MM.1S (cell line): ENCODE measurements at regions not wholly inside any gene's neighbourhood (a gene's known extent, or its start where the extent isn't known, plus 50 kb on each side); places are given as distances from the start of the nearest gene placed in this dataset.

ENCODE experiments used
- DNase-seq: peaks from one replicate; pipeline ENCODE4 v3.0.0-alpha.2; 2015
- H2AFZ ChIP-seq: fragments of 300-600 bp; sonication (generic); 2 replicates; pipeline ENCODE4 v1.6.0; 2016; ENCODE audit warnings: antibody characterized with exemption, low read length
- H3F3A ChIP-seq: fragments of 300-600 bp; sonication (generic); 2 replicates; pipeline ENCODE4 v1.6.1; 2016; ENCODE audit warnings: mild to moderate bottlenecking, antibody characterized with exemption, low read length, moderate library complexity, mixed read lengths; ENCODE audit not compliant: insufficient read depth
- H3K27ac ChIP-seq: fragments of 300-600 bp; sonication (generic); 2 replicates; pipeline ENCODE4 v1.5.1; 2016; ENCODE audit warnings: mild to moderate bottlenecking, low read length
- H3K27me3 ChIP-seq: fragments of 300-600 bp; sonication (generic); replicated peaks from 2 replicates; pipeline ENCODE4 v1.6.0; 2016; ENCODE audit warnings: low read length; ENCODE audit not compliant: insufficient read depth
- H3K36me3 ChIP-seq: fragments of 300-600 bp; sonication (generic); replicated peaks from 2 replicates; pipeline ENCODE4 v1.6.1; 2016; ENCODE audit warnings: mild to moderate bottlenecking, low read length, mixed read lengths; ENCODE audit not compliant: insufficient read depth
- H3K4me1 ChIP-seq: fragments of 300-600 bp; sonication (generic); 2 replicates; pipeline ENCODE4 v1.6.1; 2016; ENCODE audit warnings: low read length, mixed read lengths
- H3K4me2 ChIP-seq: fragments of 300-600 bp; sonication (generic); 2 replicates; pipeline ENCODE4 v1.6.0; 2016; ENCODE audit warnings: low read depth, low read length
- H3K4me3 ChIP-seq: fragments of 300-600 bp; sonication (generic); 2 replicates; pipeline ENCODE4 v1.5.1; 2016; ENCODE audit warnings: low read length, mixed read lengths
- H3K79me2 ChIP-seq: fragments of 300-600 bp; sonication (generic); 2 replicates; pipeline ENCODE4 v1.6.1; 2016; ENCODE audit warnings: mixed run types, low read length, mixed read lengths
- H3K9ac ChIP-seq: fragments of 300-600 bp; sonication (generic); 2 replicates; pipeline ENCODE4 v1.6.1; 2016; ENCODE audit warnings: low read length, mixed read lengths
- H3K9me2 ChIP-seq: fragments of 300-600 bp; sonication (generic); replicated peaks from 2 replicates; pipeline ENCODE4 v1.6.1; 2016; ENCODE audit warnings: mild to moderate bottlenecking, low read length, mixed read lengths; ENCODE audit not compliant: insufficient read depth
- H3K9me3 ChIP-seq: fragments of 300-600 bp; sonication (generic); replicated peaks from 2 replicates; pipeline ENCODE4 v1.6.1; 2016; ENCODE audit warnings: mild to moderate bottlenecking, low read length, mixed read lengths; ENCODE audit not compliant: insufficient read depth
- H4K20me1 ChIP-seq: fragments of 300-600 bp; sonication (generic); 2 replicates; pipeline ENCODE4 v1.6.1; 2016; ENCODE audit warnings: mild to moderate bottlenecking, low read length, moderate library complexity, mixed read lengths; ENCODE audit not compliant: insufficient read depth
- CTCF ChIP-seq: fragments of 300-600 bp; sonication (generic); IDR thresholded peaks from 2 replicates; pipeline ENCODE4 v1.5.1; 2016; ENCODE audit warnings: antibody characterized with exemption, low read length, mixed read lengths
- EZH2 ChIP-seq: fragments of 300-600 bp; sonication (generic); optimal IDR thresholded peaks from 2 replicates; pipeline ENCODE3; 2017; ENCODE audit warnings: low read depth, mild to moderate bottlenecking, antibody characterized with exemption, low read length, mixed read lengths
- EZH2phosphoT487 ChIP-seq: fragments of 300-600 bp; sonication (generic); IDR thresholded peaks from 2 replicates; pipeline ENCODE4 v1.6.1; 2018; ENCODE audit warnings: antibody characterized with exemption, low read length

- H3K9me3 ChIP-seq = no peaks in the 10 kb centered on the region
- no peak for DNase-seq
- no peak overlapping the region for H3K4me2 ChIP-seq
- no peaks in the 10 kb centered on the region for H3K27me3 ChIP-seq
- no peaks in the 10 kb centered on the region for H3K4me1 ChIP-seq
- no peaks in the 10 kb centered on the region for H4K20me1 ChIP-seq
- no peak overlapping the region for H3K9ac ChIP-seq
- no peak for TF ChIP-seq EZH2
- no peak overlapping the region for H2AFZ ChIP-seq
- H3K27ac ChIP-seq = no peak overlapping the region
- H3K79me2 ChIP-seq = no peaks in the 10 kb centered on the region
- H3F3A ChIP-seq = no peaks in the 10 kb centered on the region
- no peak overlapping the region for H3K4me3 ChIP-seq
- H3K36me3 ChIP-seq = no peaks in the 10 kb centered on the region
- no peaks in the 10 kb centered on the region for H3K9me2 ChIP-seq
These were observed 1243.8 kb upstream of the ADGRL3 start for GRCh38 chr4:59956366-59956765.

GRCh38 chr4:59960143-59960542 is 1240.0 kb upstream of the ADGRL3 start:
- Histone ChIP-seq H3K9ac (no peak overlapping the region), H3K4me2 (no peak overlapping the region), H3F3A (no peaks in the 10 kb centered on the region), H3K4me1 (no peaks in the 10 kb centered on the region), H3K9me3 (no peaks in the 10 kb centered on the region), H2AFZ (no peak overlapping the region), H3K36me3 (no peaks in the 10 kb centered on the region), H3K4me3 (no peak overlapping the region), H3K27me3 (no peaks in the 10 kb centered on the region), H3K27ac (no peak overlapping the region), H3K9me2 (no peaks in the 10 kb centered on the region), H3K79me2 (no peaks in the 10 kb centered on the region), H4K20me1 (no peaks in the 10 kb centered on the region)
- DNase-seq = no peak
- TF ChIP-seq EZH2 (no peak), CTCF (no peak), EZH2phosphoT487 (no peak)

GRCh38 chr4:59966758-59967157 is 1233.4 kb upstream of the ADGRL3 start:
- Histone ChIP-seq H3K79me2 (no peaks in the 10 kb centered on the region), H3K27me3 (no peaks in the 10 kb centered on the region), H3K36me3 (no peaks in the 10 kb centered on the region), H4K20me1 (no peaks in the 10 kb centered on the region), H3K9me3 (no peaks in the 10 kb centered on the region), H3K4me3 (no peak overlapping the region), H3K4me2 (no peak overlapping the region), H2AFZ (no peak overlapping the region), H3K27ac (no peak overlapping the region), H3F3A (no peaks in the 10 kb centered on the region), H3K9ac (no peak overlapping the region), H3K4me1 (no peaks in the 10 kb centered on the region), H3K9me2 (no peaks in the 10 kb centered on the region)
- no peak for DNase-seq
- TF ChIP-seq CTCF = no peak
- TF ChIP-seq EZH2phosphoT487 = no peak
- TF ChIP-seq EZH2 = no peak

GRCh38 chr4:59968796-59969195 is 1231.3 kb upstream of the ADGRL3 start:
- no peaks in the 10 kb centered on the region for H3K9me2 ChIP-seq
- H3K4me1 ChIP-seq = no peaks in the 10 kb centered on the region
- DNase-seq = no peak
- no peak overlapping the region for H2AFZ ChIP-seq
- H3K36me3 ChIP-seq = no peaks in the 10 kb centered on the region
- no peaks in the 10 kb centered on the region for H3K79me2 ChIP-seq
- TF ChIP-seq EZH2 = no peak
- TF ChIP-seq EZH2phosphoT487 = no peak
- no peak for TF ChIP-seq CTCF
- no peaks in the 10 kb centered on the region for H3K9me3 ChIP-seq
- no peak overlapping the region for H3K4me2 ChIP-seq
- H3K27ac ChIP-seq = no peak overlapping the region
- H4K20me1 ChIP-seq = no peaks in the 10 kb centered on the region
- no peaks in the 10 kb centered on the region for H3F3A ChIP-seq
- no peak overlapping the region for H3K9ac ChIP-seq
- H3K4me3 ChIP-seq = no peak overlapping the region
- H3K27me3 ChIP-seq = no peaks in the 10 kb centered on the region
